Astrocyte of the cerebellum (primary cell): ENCODE measurements at regions not wholly inside any gene's neighbourhood (a gene's known extent, or its start where the extent isn't known, plus 50 kb on each side); places are given as distances from the start of the nearest gene placed in this dataset.

ENCODE experiments used
- DNase-seq: peaks from one replicate; pipeline ENCODE4 v3.0.0-alpha.2; 2011; ENCODE audit warnings: low read depth
- H3K4me3 ChIP-seq: 2 replicates; pipeline ENCODE4 v1.5.1; 2011; ENCODE audit warnings: mild to moderate bottlenecking, low read depth, low read length, moderate library complexity
- CTCF ChIP-seq: IDR thresholded peaks from 2 replicates; pipeline ENCODE4 v1.5.1; 2012; ENCODE audit warnings: low read length, low read depth, moderate library complexity, mild to moderate bottlenecking; ENCODE audit errors: missing control alignments
- in situ Hi-C: cut with HindIII; loops from 2 replicates; pipeline ENCODE4 v1.10.0; 2017; ENCODE audit warnings: low sequenced_read_pairs

GRCh38 chr2:167471332-167471731 is 583.1 kb downstream of the XIRP2 start:
- DNase-seq = no peak
- no peak overlapping the region for H3K4me3 ChIP-seq
- in situ Hi-C loops = no loop called here
- no peak for TF ChIP-seq CTCF

- no peak overlapping the region for H3K4me3 ChIP-seq
- in situ Hi-C loops = no loop called here
- no peak for TF ChIP-seq CTCF
- DNase-seq = no peak
These were observed 574.1 kb downstream of the XIRP2 start for GRCh38 chr2:167462379-167462778.

GRCh38 chr2:167454036-167454435 is 565.8 kb downstream of the XIRP2 start:
- in situ Hi-C loops = no loop called here
- DNase-seq = no peak
- no peak for TF ChIP-seq CTCF
- H3K4me3 ChIP-seq = no peak overlapping the region

- in situ Hi-C loops = no loop called here
- no peak for DNase-seq
These were observed 563.4 kb downstream of the XIRP2 start for GRCh38 chr2:167451496-167452289.

GRCh38 chr2:167450364-167450763 is 562.1 kb downstream of the XIRP2 start:
- no peak for TF ChIP-seq CTCF

More at GRCh38 chr2:167451496-167452289, 563.4 kb downstream of the XIRP2 start:
- no peak overlapping the region for H3K4me3 ChIP-seq
- no peak for TF ChIP-seq CTCF

GRCh38 chr2:167440382-167440781 is 552.1 kb downstream of the XIRP2 start:
- no peak for TF ChIP-seq CTCF
- H3K4me3 ChIP-seq = no peak overlapping the region
- in situ Hi-C loops = no loop called here
- no peak for DNase-seq

More at GRCh38 chr2:167450364-167450763, 562.1 kb downstream of the XIRP2 start:
- H3K4me3 ChIP-seq = no peak overlapping the region
- in situ Hi-C loops = no loop called here
- DNase-seq = no peak

GRCh38 chr2:167438206-167438605 is 549.9 kb downstream of the XIRP2 start:
- in situ Hi-C loops = no loop called here
- no peak for DNase-seq
- TF ChIP-seq CTCF = no peak
- H3K4me3 ChIP-seq = no peak overlapping the region
